HG02610 (cell line): ENCODE measurements at regions not wholly inside any gene's neighbourhood (a gene's known extent, or its start where the extent isn't known, plus 50 kb on each side); places are given as distances from the start of the nearest gene placed in this dataset.

Source experiments
- ATAC-seq: cut with Tn5 transposase; IDR thresholded peaks from one replicate; pipeline ENCODE4 v1.9.1; 2021; ENCODE audit warnings: mild to moderate bottlenecking, moderate library complexity; ENCODE audit not compliant: unreplicated experiment

DNA sequence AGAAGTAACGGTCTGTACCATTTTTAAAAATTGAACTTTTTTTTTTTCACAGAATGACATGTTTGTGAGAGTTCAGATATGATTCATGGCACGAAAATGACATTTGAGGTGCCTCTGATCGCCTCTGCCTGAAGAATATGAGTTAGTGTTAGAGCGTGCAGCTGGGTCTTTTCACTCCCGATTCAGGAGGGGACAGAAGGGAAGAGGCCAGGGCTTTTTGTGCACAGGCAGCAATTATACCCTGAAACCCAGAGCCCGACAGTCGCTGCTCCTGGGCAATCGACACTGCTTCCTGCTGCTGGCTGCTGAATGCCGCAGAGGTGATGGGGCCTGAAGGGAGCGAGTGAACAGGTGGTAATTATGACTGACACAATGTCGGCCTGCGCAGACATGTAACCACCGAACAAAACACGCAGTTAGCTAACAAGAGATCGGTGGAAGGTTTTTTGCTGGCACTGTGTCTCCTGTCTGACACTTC lies 652.0 kb upstream of the NOX3 start:
- no peak for ATAC-seq

DNA sequence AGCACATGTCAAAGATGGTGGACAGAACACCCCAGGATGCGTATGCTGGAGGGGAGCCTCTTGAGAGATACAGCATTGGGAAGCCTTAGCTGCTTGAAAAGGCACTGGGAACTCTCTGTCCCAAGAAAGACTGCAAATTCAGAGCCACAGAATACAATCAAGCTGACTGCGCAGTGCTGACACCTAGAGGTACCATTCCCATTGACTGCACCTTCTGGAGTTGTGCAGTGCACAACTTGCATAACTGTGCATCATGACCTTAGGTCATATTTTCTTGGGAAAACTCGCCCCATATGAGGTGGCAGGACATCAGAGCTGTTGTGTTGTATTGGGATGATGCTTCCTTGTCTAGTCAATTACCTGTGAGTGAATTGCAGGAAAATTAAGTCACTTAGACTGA lies 646.5 kb upstream of the NOX3 start:
- no peak for ATAC-seq

DNA sequence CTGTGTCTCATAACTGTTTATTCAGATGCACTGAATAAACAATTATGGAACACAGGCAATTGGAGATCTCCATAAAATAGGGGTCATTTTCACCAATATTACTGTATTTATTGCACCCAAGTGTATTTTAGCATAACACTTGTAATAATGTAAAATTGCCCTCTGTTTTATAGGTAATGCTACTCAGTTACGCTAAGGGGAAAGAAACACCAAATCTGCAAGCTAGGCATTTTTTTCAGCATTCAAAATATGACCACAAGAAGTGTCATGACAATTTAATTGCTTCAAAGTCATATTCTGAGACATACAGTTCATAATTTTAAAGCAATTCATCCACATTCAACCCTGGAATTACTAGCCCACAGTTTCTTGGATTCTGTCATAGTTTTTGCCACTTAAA lies 643.2 kb upstream of the NOX3 start:
- no peak for ATAC-seq

DNA sequence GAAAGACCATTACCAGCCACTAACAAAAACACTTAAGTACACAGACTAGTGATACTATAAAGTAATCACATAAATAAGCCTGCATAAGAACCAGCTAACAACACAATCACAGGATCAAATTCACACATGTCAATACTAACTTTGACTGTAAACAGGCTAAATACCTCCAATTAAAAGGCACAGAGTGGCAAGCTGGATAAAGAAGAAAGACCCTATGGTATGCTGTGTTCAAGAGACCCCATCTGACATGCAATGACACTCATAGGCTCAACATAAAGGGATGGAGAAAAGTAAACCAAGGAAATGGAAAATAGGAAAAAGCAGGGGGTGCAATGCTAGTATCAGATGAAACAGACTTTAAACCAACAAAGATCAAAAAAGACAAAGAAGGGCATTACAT lies 631.8 kb upstream of the NOX3 start:
- no peak for ATAC-seq

DNA sequence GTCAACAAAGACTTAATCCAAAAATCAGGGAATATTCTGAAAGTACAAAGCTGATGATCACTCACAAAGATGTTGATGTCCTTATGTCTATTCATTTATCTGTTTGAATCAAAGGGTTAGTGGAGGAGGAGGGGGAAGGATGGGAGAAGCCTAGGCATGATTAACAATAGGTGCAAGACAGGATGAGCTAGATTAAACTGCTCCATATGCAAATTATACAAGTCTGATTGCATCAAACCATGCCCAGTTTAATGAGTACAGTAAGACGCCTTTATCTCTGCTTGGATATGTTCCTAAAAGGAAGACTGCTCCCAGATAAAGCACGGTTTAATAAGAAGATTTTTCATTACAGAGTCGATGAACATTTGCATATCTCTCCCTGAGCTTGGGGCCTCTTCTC lies 626.4 kb upstream of the NOX3 start:
- no peak for ATAC-seq

DNA sequence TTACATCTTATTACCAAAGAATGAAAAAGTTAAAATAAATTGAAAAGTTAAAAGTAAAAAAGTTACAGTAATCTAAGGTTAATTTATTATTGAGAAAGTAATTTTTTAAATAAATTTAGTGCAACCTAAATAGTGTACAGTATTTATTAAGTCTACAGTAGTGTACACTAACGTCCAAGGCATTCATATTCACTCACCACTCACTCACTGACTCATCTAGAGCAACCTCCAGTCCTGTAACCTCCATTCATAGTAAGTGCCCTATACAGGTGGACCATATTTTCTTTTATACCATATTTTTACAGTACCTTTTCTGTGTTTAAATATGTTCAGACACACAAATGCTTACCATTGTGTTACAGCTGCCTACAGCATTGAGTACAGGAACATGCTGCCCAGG lies 624.7 kb upstream of the NOX3 start:
- no peak for ATAC-seq

DNA sequence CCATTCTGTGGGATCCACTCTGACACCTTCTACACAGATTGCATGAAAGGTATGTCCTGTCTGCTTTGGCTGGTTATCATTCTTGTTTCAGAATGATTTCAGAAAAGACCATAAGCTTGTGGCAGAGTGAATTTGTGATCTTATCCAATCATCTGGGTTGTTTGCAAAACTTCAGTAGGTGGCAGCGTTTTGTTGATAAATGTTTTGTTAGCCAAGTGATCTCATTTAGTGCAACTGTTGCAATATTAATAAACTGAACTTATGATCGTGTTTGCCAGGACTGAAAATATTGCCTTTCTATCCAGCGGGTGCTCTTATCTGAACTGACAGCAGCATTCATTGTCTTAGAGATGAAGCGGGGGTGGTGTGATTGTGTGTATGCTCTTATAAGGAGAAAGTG lies 613.2 kb upstream of the NOX3 start:
- no peak for ATAC-seq

DNA sequence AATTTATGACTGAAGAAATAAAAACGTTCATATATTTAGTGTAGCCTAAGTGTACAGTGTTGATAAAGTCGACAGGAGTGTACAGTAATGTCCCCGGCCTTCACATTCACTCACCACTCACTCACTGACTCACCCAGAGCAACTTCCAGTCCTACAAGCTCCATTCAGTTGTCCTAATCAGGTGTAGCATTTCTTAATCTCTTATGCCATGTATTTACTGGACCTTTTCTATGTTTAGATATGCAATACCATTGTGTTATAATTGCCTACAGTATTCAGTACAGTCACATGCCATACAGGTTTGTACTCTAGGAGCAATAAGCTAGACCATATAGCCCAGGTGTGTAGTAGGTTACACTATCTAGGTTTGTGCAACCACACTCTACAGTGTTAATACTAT lies 610.2 kb upstream of the NOX3 start:
- ATAC-seq: no peak

DNA sequence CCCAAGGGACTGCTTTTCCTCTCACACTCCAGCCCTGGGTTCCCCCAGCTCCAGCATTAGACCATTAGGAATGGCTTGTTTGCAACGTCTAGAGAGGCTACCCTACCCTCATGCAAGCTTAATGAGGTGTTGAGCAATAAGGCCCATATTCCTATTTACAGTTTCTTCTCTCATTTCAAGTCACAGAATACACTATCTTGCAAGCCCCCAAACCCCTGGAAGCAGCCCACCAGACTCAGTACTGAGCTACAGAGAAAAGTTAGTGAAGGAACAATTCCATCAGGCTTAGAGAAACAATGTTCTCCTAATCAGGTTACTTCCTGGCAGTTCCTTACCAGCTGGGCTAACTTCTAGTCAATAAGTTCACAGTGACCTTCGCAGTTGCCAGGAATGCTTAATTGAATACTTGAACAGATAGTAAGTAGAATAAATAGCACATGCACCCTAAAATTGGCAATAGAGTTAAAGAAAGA lies 606.5 kb upstream of the NOX3 start:
- no peak for ATAC-seq

DNA sequence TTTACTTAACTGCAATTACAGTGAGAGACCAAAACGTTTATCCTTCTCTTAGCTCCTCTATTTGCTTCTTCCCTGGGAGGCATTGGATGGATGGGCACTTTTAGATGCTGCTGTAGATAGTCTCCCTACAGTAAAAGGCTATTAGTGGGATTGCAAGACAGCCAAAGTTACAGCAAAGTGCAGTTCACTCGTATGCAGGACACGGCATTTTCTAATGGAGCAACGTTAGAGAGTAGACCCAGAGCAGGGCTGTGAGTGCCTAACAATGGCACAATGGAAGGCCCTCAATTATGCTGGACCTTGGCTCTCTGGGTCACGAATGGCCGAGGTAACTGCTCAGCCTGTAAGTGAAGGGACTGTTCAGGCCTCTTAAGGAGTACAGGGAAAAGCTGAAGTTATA lies 605.8 kb upstream of the NOX3 start:
- ATAC-seq: no peak

DNA sequence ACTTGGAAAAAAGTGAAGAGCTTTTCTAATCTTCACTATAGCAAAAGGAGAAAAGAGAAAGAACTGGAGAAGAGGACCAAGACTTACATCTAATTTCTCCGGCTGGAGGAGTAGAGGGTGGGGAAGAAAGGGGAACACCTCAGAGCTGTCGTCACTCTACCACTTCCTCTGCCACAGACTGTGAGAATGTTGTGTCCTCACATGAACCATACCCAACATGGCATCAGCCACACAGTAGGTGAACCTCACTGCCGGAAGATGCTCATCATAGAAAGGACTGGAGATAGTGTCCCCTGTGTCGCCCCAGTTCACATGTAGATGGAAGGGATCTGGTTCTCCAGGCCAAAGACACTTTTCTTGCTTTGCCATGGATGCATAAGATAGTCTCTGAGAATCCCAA lies 604.4 kb upstream of the NOX3 start:
- ATAC-seq: no peak

DNA sequence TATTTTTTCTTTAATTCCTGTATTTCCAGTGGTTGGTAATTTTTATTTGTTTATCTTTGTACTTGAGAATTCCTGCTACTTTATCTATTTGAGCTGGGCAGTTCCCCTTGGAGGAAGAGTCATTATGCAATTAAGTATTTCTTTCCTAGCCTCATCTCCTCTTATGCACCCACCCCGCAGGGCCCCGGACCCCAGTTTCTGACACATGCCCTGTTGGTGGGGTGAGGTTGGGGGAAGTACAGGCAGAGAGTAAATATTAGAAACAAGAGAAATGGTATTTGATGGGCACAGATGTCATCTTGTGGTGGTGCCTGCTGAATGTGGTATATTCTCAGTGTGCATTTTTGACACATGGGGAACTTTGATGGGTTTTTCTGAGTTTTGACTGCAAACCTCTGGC lies 602.7 kb upstream of the NOX3 start:
- no peak for ATAC-seq

DNA sequence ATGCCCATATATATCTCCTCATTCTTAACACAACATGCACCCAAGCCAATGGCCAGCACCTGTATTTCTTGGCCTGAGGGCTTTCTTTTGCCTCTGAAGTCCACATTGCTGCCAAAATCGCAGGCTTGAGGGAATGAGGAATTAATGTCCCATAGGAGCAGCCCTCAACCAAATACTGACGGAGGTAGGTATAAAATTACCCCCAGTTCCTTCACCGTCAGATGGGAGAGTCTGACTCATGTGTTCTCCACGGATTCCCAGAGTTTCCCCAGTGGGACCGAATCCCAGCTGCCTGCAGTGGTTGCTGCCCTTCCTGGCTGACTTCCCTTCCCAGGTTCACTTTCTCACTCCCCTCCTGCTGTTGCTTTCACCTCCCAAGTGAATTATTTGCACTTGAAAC lies 602.2 kb upstream of the NOX3 start:
- no peak for ATAC-seq

DNA sequence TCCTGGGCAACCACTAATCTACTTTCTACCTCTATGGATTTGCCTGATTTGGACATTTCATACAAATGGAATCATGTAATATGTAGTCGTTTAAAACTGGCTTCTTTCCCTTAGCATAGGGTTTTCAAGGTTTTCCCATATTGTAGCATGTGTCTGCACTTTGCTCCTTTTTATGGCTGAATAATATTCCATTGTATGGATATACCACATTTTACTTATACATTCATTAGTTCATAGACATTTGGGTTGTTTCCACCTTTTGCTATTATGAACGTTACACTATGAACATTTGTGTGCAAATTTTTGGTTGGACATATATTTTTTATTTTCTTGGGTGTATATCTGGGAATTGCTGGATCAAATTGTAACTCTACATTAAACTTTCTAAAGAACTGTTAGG lies 600.4 kb upstream of the NOX3 start:
- ATAC-seq: no peak

DNA sequence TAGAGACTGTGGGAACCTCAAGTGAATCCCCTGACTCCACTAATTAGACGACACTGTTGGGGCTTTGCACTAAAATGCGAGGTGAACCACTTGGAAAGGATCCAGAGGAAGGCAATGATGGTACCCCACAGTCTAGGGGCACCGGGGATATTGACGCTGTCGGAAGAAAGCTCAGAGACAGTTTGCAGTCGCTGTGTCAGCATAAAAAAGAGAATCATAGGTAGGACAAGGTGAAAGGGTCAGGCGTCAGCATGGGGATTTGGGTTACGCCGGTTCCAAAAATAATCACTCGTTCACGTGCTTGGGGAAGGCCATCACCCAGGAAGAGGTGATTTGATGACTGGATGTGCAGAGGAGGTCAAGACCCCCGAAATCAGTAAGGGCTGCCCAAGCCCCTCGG lies 598.0 kb upstream of the NOX3 start:
- no peak for ATAC-seq

DNA sequence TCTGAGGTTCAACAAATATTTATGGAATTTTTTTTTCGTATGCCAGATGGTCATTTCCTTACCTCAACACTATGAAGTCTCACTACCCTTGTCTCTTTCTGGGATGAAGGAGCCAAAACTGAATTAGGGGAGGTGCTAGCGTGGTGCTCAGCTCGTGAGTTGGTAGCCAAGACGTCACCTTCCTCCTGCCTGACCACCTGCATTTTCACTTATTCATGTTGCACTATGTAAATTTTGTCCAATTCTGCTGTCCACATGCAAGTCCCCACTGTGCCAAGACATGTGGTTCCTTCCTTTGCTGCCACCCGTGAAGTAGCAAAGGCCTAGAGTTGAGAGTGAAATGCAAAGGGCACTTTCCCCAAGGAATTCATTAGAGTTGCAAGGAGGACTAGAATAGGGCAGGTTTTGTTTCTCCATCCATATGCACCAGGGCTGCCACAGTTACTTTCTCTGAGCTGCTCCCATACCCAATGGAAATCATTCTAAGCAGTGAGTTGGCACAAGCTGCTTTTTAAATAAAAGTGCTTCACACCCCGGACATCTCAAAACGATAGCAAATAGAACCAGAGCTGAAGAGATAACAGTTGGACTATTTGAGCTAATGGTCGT lies 591.3 kb upstream of the NOX3 start:
- ATAC-seq: no peak

DNA sequence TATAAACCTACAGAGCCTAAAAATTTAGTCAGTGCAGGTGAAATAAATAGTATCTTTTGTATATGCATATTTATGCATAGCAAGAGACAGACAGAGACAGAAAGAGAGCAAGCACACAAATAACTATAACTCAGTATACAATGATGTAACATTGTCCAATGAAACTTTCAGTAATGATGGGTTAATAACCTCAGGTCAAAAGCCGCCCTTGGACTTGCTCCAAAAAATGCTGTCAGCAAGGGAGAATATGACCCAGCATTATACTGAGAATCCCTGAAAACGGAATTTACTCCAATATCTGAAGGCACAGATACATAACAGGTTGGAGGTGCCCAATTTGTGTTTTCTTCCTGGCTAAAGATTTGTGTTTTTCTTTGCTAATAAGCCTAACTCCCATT lies 590.6 kb upstream of the NOX3 start:
- ATAC-seq: no peak

DNA sequence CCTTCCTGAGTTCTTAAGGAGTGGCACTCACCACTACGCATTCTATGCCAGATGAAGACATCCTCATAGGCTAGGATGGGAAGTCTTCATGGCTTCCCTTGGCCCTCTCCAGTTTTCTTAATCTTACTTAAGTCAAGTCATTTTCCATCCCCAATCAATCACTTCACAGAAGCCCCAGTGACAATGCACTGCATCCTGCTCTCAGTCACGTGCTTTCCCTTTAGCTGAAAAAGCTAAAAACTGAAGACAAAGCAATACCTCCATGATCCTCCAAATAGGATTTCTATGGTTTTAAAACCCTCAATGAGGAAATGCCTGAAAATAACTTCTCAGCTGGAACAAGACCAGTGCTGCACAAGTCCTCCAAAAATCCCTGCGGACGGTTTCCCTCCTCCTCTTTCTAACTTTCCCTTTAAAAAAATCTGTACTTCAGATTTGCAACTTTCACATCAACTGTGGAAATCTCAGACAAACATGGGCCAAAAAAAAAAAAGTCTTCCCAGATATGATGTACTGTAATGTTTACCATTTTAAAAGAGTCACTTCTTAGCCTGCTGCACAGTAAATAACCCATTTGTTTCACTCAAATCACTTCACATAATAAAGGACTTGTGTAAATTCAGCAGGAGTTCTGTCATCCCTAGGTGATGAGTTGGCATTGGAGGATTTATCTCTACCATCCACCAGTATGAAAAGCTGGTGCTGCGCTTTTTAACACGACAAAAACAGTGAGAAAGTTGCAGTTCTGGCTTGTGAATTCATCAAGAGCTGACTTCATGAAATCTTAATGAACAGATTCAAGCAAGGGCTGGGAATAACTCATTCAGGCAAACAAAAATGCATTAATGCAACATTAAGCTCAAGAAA lies 590.0 kb upstream of the NOX3 start:
- no peak for ATAC-seq

DNA sequence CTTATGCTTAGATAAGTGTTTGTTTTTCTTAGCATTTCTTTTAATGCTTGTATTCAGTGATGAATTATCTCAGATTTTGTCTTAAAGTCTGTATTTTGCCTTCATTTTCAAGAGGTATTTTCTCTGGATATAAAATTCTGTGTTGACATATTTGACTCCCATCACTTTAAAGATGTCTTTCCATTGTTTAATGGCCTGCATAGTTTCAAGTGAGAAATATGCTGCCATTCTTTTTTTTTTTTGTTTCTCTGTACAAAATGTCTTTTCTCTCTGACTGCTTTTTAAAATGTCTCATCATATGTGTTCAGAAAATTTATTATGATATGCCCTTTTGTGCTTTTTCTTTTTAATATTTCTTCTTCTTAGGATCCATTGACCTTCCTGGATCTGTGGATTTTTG lies 578.0 kb upstream of the NOX3 start:
- ATAC-seq: no peak

DNA sequence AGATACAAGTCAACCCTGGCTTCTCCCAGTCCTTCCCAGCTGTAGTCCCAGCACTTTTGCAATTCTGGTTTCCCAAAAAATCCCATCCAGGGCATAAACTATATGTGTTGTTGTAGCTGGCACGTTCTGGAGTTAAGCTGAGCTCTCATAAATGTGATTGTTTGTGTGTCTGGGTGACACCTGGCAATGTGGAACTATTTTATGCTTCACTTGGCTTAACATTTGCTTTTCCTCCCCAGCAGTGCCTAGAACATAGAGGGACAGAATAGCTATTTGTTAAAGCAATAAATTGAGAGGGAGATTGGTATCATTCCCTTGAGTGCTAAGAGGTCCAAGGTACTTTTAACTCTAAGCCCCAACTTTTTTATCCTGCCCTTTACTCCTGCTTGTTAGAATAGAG lies 575.9 kb upstream of the NOX3 start:
- ATAC-seq: no peak

DNA sequence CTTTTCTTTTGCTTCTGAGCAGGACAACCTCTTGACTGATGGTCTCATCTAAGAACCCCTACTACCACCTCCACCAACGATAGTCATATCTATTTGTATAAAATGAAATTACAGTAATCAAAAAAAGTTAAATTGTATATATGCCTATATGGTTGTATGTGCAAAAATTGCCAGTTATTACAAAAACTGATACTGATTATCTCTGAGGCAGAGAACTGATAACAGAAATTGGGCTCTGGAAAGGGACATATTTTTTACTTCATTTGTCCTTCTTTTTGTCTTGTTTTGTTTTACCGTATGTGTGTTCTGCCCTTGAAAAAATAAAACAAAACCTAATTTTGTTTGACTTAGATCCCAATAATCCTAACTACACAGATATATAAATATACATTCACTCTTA lies 574.4 kb upstream of the NOX3 start:
- no peak for ATAC-seq

DNA sequence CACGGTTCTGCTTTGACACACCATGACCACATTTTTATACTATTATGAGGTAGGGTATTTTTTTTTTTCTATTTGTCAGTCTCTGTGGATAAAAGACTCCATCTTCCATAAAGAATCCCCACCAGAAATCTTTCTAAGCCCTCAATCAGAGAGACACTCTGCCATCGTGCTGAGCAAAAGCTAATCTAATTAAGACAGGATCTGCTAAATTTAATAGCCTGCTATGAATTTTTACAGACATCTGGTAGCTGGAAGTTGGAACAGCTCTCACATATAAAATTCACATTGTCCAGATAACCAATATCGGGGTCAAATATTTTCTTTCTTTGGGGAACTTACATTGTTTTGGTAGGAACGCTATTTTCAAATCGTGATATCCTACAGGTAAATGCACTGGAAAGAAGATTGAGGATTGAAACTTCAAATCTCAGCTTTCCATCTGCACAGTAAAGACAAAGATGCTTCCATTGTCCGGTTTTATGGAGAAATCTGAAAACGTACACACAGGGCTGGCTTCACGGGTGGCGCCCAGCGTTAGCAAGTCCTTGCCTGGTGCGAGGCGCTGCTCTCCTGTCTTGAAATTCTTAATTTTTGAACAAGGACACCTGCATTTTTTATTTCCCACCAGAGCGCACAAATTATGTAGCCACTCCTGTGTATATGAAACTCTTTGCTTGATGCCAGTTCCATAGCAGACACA lies 573.8 kb upstream of the NOX3 start:
- ATAC-seq: no peak
